ENCODE measurements at regions not wholly inside any gene's neighbourhood (a gene's known extent, or its start where the extent isn't known, plus 50 kb on each side); places are given as distances from the start of the nearest gene placed in this dataset.

GRCh38 chr5:96054311-96055030 is 92.8 kb upstream of the ELL2 start:
- TF ChIP-seq CTCF (conservative IDR thresholded peaks at IDR 0.05) (no peak), ZFX (IDR thresholded peaks at IDR 0.05) (no peak)

Measured in C4-2B (cell line).